A172 (cell line): ENCODE measurements at regions not wholly inside any gene's neighbourhood (a gene's known extent, or its start where the extent isn't known, plus 50 kb on each side); places are given as distances from the start of the nearest gene placed in this dataset.
A peak's percentile ranks its signal among the peaks of the same experiment; 100 is the strongest.

Experiments
- DNase-seq: peaks from one replicate; pipeline ENCODE4 v3.0.0-alpha.2; 2015; ENCODE audit warnings: low spot score

GRCh38 chr20:22466447-22467171 lies 117.8 kb downstream of the FOXA2 start:
- DNase-seq: no peak

DNA sequence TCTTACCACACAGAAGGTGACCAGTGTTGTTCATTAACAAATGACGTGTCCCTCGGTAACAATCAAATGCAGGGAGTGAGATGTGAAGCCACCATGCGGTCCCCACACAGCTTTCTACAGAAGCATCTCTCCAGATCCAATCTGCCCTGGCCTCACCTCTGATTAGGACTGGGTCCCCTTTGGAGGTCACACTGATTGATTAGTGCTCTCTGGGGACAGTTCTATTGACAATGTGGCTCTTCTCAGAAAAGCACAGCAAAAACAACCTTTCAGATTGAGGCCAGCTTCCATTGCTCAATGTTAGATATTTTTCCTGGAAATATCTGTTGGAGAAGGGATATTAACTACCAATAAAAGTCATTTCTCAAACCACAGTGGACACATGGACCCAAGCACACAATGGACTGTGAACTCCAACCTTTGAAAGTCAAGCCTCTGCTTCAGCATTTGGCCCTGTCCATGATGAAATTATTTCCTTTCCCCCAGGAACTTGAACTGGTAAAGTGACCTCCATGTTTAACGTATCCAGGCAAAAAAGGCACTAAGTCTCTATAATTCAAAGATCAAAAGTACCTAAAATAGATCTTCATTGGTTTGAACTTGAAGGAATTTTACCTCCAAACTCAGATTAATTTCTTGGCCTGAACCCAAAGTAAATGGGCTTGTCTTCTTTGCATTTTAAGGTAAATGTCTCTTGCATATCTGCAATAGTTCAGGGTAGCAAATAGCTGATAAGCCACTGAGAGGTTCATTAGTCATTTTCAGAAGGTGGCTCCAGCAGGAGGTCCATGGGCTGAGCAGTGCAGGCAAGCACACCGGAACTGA lies 118.5 kb downstream of the FOXA2 start:
- DNase-seq: no peak

DNA sequence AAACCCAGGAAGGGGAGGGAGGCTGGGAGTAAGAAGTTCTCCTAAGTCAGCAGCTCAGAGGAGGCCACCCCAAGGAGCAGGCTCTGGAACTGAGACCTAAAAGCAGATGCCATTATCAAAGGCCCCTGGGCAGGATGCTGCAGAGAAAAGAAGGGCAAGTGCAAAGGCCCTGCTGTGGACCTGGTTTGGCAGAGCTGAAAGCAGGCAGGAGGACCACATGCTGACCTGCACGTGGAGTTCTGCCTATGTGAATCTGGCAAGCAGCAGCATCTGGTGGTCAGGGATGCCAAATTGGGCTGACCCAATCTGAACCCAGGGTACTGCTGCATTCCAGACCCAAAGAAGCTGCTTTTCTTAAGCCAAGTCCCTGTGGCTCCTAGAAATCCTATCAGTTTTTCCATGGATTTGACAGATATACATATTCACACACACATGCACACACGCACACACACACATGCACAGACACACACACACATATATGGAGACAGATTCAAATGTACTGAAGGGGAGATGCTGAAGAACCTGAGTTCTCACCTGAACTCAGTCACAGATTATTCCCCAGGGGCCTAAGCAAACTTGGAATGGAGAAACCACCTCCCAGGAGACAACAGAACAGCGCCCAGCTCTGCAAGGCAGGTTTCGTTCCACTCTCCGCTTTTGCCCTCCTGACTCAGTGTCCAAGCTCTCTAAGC lies 119.9 kb downstream of the FOXA2 start:
- DNase-seq: no peak

DNA sequence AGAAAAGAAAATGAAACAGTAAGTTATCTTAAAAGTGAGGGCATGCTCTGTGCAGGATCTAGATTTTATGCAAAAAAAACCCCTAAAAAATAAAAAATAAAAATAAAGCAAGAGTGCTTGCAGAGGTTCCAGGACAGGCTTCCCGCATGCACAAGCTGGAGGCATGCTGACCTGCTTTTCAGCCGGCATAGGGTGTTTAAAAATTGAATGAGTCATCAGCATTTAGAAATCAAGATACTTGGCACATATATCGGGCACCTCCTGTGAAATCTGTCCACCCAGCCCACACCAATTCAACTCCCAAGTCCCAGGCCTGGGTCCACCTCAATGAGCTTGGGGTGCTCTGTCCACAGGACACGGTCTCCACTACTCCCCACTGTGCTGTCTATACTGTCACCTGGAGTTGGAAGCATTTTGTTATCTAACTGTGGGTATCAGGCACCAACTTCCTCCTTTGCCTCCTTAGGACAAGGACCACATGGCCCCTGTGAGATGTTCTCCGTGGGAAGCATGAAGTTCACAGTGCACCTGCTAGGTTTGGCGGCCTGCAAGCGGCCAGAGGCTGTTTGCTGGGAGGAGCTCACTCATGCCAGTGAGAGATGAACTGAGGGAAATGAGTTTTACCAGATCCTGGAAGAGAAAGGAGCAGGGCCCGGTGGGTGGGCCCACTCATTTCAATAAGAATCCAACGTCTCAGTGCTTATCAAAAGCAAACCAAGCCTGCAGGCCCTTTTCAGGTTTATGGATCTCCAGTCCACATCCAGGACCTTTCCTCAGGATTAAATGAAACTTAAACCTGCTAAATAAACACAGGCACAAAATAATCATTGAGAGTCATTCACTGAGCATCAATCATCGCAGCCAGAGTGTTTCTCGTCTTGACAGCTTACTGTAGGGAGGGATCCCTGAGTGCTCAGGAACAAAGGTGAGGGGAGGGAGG lies 121.1 kb downstream of the FOXA2 start:
- peak; percentile 11 for DNase-seq

GRCh38 chr20:22460803-22461202 lies 123.6 kb downstream of the FOXA2 start:
- DNase-seq: no peak

DNA sequence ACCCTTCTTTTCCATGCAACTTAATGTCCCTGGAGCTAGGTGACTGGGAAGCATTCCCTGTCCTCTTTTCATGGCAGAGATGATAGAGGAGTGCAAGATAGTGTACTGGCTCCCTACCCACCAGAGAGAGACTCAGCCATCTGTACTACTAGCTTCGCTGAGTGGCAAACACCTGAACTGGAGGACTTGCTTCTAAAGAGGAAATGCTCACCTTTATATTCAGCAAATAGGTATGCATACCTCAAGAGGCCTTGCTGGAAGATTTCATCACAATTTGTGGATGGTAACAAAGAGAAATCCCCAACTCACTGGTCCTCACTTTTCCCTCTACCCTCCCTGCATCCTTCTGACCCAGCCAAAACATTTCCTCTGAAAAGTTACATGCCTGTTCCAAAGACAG lies 124.1 kb downstream of the FOXA2 start:
- DNase-seq: no peak

DNA sequence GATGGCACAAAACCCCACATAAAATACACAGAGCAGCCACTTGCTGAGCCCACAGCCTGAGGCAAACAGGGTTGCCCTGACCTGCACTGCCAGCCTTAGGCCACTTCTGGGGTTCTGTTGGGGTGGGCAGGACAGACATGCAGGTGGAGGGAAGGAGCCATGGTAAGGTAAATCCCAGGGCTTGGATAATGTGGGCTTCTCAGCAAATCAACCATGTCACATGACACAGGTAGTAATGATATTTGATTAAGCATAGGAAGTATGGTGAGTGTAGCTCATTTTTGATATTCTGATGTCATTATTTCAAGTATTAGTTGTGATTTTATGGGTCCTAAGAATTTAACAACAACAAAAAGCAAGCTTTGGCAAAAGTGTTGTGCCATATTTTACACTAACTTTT lies 124.6 kb downstream of the FOXA2 start:
- no peak for DNase-seq

GRCh38 chr20:22456109-22456508 lies 128.3 kb downstream of the FOXA2 start:
- no peak for DNase-seq

- no peak for DNase-seq
These were observed 129.1 kb downstream of the FOXA2 start for GRCh38 chr20:22455259-22455658.

DNA sequence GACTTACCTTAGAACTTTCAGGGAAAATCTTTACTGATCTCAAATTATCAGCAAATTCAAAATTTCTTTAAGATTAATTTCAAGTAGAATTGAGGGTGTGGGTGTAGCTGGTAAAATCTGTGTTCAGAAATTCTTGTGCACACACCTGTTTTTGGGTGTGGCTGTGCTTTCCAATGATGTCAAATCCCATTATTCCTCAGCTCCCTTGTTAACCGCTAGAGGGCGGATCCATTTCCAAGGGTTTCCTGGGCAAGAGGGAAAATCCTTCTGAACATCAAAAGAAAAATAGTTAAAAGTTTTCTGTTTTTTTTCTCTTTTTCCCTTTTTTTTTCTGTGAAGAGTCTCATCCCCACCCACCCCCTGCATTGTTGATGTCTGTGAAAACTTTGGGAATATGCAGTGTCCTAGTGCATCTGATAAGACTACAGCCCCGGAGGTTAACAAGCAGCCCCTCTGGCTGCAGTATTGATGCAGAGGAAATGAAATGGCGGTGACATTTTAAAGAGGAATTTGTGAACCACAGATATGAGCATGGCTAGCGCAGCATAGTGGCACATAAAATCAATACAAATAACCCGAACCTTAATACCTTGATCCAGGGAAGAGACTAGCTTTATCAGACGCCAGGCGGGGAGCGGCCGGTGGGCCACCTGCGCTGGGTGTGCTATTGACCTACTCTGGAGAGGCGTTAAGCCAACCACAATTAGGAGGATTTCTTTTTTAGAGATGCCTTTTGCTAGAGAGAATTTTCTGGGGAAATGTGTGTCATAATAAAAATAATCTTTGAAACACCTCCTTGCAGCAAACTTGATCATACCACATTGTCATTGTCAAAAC lies 130.9 kb downstream of the FOXA2 start:
- DNase-seq: peak; percentile 32

DNA sequence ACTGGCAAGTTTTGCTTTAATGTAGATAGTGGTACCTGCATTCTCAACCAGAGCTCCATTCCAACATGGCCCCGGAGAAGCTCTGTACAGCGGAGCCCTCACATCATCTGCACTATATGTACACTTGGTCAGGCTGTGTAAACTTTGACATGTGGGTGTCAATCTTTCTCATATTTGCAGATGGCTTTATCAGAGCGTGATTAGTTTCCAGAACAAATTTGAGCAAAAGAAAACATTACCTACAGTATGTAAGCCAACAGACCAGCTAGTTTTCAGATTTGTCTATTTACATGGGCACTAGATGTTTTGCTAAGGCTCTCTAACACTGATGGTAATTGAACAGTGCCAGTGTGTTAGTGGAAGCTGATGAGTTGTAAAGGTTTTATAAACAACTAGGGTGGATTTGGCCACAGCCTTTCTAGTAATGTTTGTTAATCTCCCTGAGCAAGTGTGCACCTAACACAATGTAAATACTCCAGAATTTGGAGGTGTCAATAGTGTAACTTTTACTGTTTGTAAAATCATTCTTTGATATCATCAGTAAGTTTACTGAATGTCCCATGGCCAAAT lies 131.8 kb downstream of the FOXA2 start:
- no peak for DNase-seq

DNA sequence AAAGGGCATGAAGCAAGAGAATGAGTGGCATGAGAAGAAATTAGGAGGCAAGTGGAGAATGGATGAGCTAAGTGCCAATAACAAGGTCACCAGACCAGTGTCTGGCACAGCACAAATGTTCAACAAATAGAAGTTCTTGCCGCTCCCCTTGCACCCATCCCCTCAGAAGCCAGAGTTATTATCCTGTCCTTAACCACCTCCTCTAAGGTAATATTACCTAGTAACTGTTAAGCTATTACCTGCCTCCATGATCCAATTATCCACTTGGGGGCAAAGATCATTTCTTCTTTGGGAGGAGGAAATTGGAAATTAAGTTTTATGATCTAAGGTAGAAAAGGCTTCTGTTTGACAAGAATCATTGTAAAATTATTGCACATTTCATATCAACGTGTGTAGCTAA lies 133.8 kb downstream of the FOXA2 start:
- DNase-seq: no peak

- DNase-seq: no peak
These were observed 135.0 kb downstream of the FOXA2 start for GRCh38 chr20:22449188-22449973.

DNA sequence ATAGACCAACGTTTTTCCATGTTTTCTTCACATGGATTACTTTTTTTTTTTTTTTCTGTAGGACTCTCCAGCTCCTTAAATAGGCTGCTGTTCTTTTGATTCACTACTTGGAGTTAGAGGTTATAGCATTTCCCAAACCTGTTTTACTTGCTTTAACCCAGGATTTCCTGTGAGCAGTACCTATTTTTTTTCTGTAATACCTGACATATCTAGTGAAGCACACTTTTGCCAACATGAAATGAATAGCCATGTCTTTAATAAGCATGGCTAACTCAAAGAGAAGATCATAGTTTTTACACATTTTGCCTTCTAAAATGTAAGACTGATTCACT lies 137.0 kb downstream of the FOXA2 start:
- DNase-seq: no peak

GRCh38 chr20:22446613-22447446 lies 137.5 kb downstream of the FOXA2 start:
- DNase-seq: no peak

GRCh38 chr20:22442318-22442717 lies 142.1 kb downstream of the FOXA2 start:
- DNase-seq: no peak

DNA sequence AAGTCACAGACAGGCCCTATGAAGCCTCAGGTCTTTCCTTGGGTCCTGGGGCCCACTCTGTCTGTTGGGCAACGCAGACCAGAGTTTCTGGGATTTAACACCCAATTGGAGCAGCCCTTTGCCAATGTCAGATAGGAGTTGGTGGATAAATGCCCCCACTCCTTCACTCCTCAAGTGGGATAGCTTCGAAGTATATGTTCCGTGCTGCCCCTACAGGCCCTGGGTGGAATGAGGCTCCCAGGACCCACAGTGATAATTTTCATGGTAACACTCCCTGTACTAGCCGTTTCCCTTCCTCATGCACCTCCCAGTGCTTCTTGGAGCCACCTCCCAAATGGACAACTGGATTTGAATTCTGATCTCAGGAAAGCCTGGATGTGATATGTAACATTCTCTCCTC lies 145.4 kb downstream of the FOXA2 start:
- no peak for DNase-seq

DNA sequence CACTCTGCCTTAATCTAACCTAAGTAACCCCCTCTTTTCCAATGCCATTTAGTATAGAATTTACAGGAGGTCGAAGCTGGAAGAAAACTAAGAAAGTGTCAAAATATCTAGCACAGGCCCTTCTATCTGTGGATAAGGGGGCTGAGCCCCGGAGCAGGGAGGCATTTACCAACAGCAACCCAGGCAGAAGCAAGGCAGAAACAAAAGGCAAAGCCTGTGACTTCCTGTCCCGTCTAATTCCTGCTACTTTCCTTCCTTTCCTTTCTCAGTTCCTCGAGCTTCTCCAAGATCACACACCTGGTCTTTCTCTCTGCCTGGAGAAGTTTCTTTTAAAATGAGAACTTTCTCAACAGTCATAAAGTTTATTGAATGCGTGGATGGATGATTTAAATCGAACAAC lies 146.0 kb downstream of the FOXA2 start:
- DNase-seq: no peak

- no peak for DNase-seq
These were observed 147.0 kb downstream of the FOXA2 start for GRCh38 chr20:22437354-22437753.
